ENCODE measurements at regions not wholly inside any gene's neighbourhood (a gene's known extent, or its start where the extent isn't known, plus 50 kb on each side); places are given as distances from the start of the nearest gene placed in this dataset.
A peak's percentile ranks its signal among the peaks of the same experiment; 100 is the strongest.

- no peak for DNase-seq
Measured at GRCh38 chrX:51798701-51799100, 55.5 kb downstream of the GSPT2 start.

- DNase-seq: peak in 4 of 5 experiments; percentile 4 to 87 (median 43)
Measured at GRCh38 chrX:51802917-51803688, 59.9 kb downstream of the GSPT2 start.

GRCh38 chrX:51803833-51804232 is 60.6 kb downstream of the GSPT2 start:
- DNase-seq: no peak

GRCh38 chrX:51804741-51805140 is 61.5 kb downstream of the GSPT2 start:
- no peak for DNase-seq

- DNase-seq: no peak
Measured at GRCh38 chrX:51813886-51814460, 70.7 kb downstream of the GSPT2 start.

GRCh38 chrX:51824061-51824460 is 69.4 kb upstream of the MAGED1 start:
- no peak for DNase-seq

- no peak for DNase-seq
Measured at GRCh38 chrX:51825436-51825835, 68.0 kb upstream of the MAGED1 start.

GRCh38 chrX:51834076-51834475 is 59.3 kb upstream of the MAGED1 start:
- no peak for DNase-seq

- no peak for DNase-seq
Measured at GRCh38 chrX:51836823-51837222, 56.6 kb upstream of the MAGED1 start.

- DNase-seq: no peak
Measured at GRCh38 chrX:51837451-51837850, 56.0 kb upstream of the MAGED1 start.

GRCh38 chrX:51837921-51838320 is 55.5 kb upstream of the MAGED1 start:
- no peak for DNase-seq
